T-helper 1 cell treated with Interleukin-12 subunit alpha and Interleukin-12 subunit beta and Interleukin-4 antibody, amounts not matched to agents 30 μg/mL and 1 μg/mL, for 36 hours (primary cell): ENCODE measurements at regions not wholly inside any gene's neighbourhood (a gene's known extent, or its start where the extent isn't known, plus 50 kb on each side); places are given as distances from the start of the nearest gene placed in this dataset.

Source experiments
- H3K27ac Mint-ChIP-seq: one replicate; pipeline ENCODE4 v1.8.0; 2021; ENCODE audit warnings: mild to moderate bottlenecking, mixed read lengths
- H3K27me3 Mint-ChIP-seq: one replicate; pipeline ENCODE4 v1.8.0; 2021; ENCODE audit warnings: low read depth, mixed read lengths
- H3K36me3 Mint-ChIP-seq: one replicate; pipeline ENCODE4 v1.8.0; 2021; ENCODE audit warnings: low read depth, mixed read lengths
- H3K4me1 Mint-ChIP-seq: one replicate; pipeline ENCODE4 v1.8.0; 2021; ENCODE audit warnings: low read depth, mixed read lengths
- H3K4me3 Mint-ChIP-seq: one replicate; pipeline ENCODE4 v1.8.0; 2021; ENCODE audit warnings: mild to moderate bottlenecking, moderate library complexity, mixed read lengths
- H3K9me3 Mint-ChIP-seq: one replicate; pipeline ENCODE4 v1.8.0; 2021; ENCODE audit warnings: mixed read lengths

- Mint-ChIP-seq H3K27me3 (no peaks in the 10 kb centered on the region), H3K4me1 (no peaks in the 10 kb centered on the region), H3K4me3 (no peak overlapping the region), H3K9me3 (no peaks in the 10 kb centered on the region), H3K36me3 (no peaks in the 10 kb centered on the region), H3K27ac (no peak overlapping the region)
Measured at GRCh38 chr5:162209005-162209605, 141.5 kb downstream of the GABRG2 start.

GRCh38 chr5:162214551-162214950 is 147.0 kb downstream of the GABRG2 start:
- Mint-ChIP-seq H3K36me3 (no peaks in the 10 kb centered on the region), H3K27me3 (no peaks in the 10 kb centered on the region), H3K4me3 (no peak overlapping the region), H3K27ac (no peak overlapping the region), H3K9me3 (peaks cover 3% of the 10 kb centered on the region), H3K4me1 (no peaks in the 10 kb centered on the region)

- H3K36me3 Mint-ChIP-seq, result no peaks in the 10 kb centered on the region
- no peaks in the 10 kb centered on the region for H3K27me3 Mint-ChIP-seq
- no peak overlapping the region for H3K27ac Mint-ChIP-seq
- H3K4me1 Mint-ChIP-seq, result no peaks in the 10 kb centered on the region
- no peak overlapping the region for H3K4me3 Mint-ChIP-seq
- H3K9me3 Mint-ChIP-seq, result peaks cover 3% of the 10 kb centered on the region
Measured at GRCh38 chr5:162217037-162217436, 149.5 kb downstream of the GABRG2 start.

GRCh38 chr5:162221910-162222309 is 154.3 kb downstream of the GABRG2 start:
- H3K9me3 Mint-ChIP-seq, result peaks cover 3% of the 10 kb centered on the region
- H3K4me3 Mint-ChIP-seq, result no peak overlapping the region
- H3K36me3 Mint-ChIP-seq, result no peaks in the 10 kb centered on the region
- no peak overlapping the region for H3K27ac Mint-ChIP-seq
- no peaks in the 10 kb centered on the region for H3K4me1 Mint-ChIP-seq
- H3K27me3 Mint-ChIP-seq, result no peaks in the 10 kb centered on the region

DNA sequence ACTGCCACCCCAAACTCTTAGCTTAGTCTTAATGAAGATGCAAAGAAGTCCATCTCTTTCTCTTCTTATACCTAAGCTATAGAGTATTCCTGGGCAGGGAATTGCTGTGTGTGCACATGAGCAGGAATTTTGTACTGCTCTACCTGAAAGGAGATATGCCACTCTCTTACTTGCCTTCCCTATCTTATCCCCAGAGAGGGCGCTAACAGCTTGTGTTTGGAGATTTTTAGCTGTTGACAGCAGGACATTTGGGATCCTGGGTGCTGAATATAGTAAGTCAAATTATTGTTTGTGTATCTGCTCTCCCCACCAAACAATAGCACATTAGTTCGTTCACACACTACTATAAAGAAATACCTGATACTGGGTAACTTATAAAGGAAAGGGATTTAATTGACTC is 159.5 kb downstream of the GABRG2 start:
- Mint-ChIP-seq H3K27ac (no peak overlapping the region), H3K36me3 (no peaks in the 10 kb centered on the region), H3K4me3 (no peak overlapping the region), H3K27me3 (no peaks in the 10 kb centered on the region), H3K9me3 (peaks cover 7% of the 10 kb centered on the region), H3K4me1 (no peaks in the 10 kb centered on the region)

DNA sequence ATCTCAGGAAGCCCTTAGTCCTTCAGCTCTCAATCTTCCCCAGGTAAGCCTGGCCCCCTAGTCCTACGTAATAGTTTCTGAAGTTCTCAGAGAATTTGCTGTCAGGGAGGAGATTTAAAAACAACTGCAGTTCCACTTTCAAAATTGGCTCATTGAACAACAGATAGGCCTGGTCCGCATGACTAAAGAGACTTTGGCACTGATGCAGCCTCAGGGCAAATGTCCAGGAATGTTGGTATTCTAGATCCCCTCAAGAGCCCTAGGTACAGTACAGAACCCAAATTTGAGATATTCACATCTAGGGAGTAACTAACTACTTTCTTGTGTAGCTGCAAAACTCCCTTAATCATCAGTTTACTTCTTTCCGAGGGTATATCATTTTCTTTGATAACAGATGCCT is 162.8 kb downstream of the GABRG2 start:
- H3K4me1 Mint-ChIP-seq, result no peaks in the 10 kb centered on the region
- H3K27me3 Mint-ChIP-seq, result no peaks in the 10 kb centered on the region
- no peak overlapping the region for H3K4me3 Mint-ChIP-seq

DNA sequence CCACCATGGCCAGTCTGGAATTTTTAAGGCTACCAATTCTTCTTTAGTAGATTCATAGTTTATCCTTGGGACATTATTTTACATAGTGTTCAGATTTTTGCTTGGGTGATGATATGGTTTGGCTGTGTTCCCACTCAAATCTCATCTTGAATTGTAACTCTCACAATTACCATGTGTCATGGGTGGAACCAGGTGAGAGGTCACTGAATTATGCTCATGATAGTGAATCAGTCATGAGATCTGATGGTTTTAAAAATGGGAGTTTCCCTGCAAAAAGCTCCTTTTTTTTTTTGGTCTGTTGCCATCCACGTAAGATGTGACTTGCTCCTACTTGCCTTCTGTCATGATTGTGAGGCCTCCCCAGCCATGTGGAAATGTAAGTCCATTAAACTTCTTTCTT is 163.9 kb downstream of the GABRG2 start:
- peaks cover 13% of the 10 kb centered on the region for H3K9me3 Mint-ChIP-seq
- no peaks in the 10 kb centered on the region for H3K27me3 Mint-ChIP-seq
- H3K4me3 Mint-ChIP-seq, result no peak overlapping the region

More for the DNA sequence above, 162.8 kb downstream of the GABRG2 start:
- Mint-ChIP-seq H3K27ac (no peak overlapping the region), H3K9me3 (peaks cover 7% of the 10 kb centered on the region), H3K36me3 (no peaks in the 10 kb centered on the region)

GRCh38 chr5:162240734-162241133 is 173.2 kb downstream of the GABRG2 start:
- Mint-ChIP-seq H3K36me3 (no peaks in the 10 kb centered on the region), H3K9me3 (peaks cover 16% of the 10 kb centered on the region), H3K27me3 (no peaks in the 10 kb centered on the region), H3K27ac (no peak overlapping the region), H3K4me1 (no peaks in the 10 kb centered on the region), H3K4me3 (no peak overlapping the region)

More for the DNA sequence above, 163.9 kb downstream of the GABRG2 start:
- Mint-ChIP-seq H3K36me3 (no peaks in the 10 kb centered on the region), H3K27ac (no peak overlapping the region), H3K4me1 (no peaks in the 10 kb centered on the region)

DNA sequence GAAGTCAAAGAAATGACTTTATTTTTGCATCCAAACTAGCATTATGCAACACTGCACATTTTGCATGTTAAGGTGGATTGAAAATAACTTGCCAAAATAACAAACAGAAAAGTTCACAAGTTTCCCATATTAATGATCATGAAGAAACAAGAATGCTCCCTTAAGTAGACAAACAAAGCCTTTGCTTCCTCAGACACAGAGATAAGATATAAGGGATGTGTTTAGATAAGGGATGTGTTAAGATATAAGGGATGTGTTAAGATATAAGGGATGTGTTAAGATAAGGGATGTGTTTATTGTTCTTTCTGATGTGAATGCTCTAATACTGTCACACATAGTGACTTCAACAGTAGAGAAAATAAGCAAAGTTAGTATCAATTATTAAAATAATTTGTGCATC is 174.8 kb downstream of the GABRG2 start:
- H3K36me3 Mint-ChIP-seq, result no peaks in the 10 kb centered on the region
- no peak overlapping the region for H3K27ac Mint-ChIP-seq
- no peaks in the 10 kb centered on the region for H3K4me1 Mint-ChIP-seq

DNA sequence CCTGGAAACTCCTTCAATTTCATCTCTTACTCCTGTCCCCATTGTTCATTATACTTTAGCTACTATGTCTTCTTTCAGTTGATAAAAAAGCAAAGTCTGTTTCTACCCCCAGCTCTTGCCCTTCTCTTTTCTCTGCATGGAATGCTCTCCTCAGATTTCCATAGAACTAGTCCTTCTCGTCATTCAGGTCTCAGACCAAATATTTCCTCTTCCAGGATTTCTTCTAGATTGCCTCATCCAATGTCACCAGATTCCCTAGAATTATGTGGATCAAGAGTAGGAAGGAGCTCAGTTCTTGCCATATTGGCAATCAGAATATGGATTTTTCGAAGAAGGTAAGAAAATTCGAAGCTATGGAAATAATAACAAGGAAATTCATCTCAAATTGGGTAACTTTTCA is 176.1 kb downstream of the GABRG2 start:
- Mint-ChIP-seq H3K27ac (no peak overlapping the region), H3K27me3 (no peaks in the 10 kb centered on the region), H3K4me3 (no peak overlapping the region), H3K9me3 (no peaks in the 10 kb centered on the region), H3K4me1 (no peaks in the 10 kb centered on the region), H3K36me3 (no peaks in the 10 kb centered on the region)

More for the DNA sequence above, 174.8 kb downstream of the GABRG2 start:
- no peaks in the 10 kb centered on the region for H3K27me3 Mint-ChIP-seq
- no peak overlapping the region for H3K4me3 Mint-ChIP-seq
- H3K9me3 Mint-ChIP-seq, result peaks cover 3% of the 10 kb centered on the region

- Mint-ChIP-seq H3K4me3 (no peak overlapping the region), H3K36me3 (no peaks in the 10 kb centered on the region), H3K27ac (no peak overlapping the region), H3K27me3 (no peaks in the 10 kb centered on the region), H3K4me1 (no peaks in the 10 kb centered on the region), H3K9me3 (no peaks in the 10 kb centered on the region)
Measured at GRCh38 chr5:162248107-162248713, 180.6 kb downstream of the GABRG2 start.

GRCh38 chr5:162256711-162257110 is 189.1 kb downstream of the GABRG2 start:
- H3K27ac Mint-ChIP-seq, result no peak overlapping the region
- no peaks in the 10 kb centered on the region for H3K36me3 Mint-ChIP-seq
- H3K27me3 Mint-ChIP-seq, result no peaks in the 10 kb centered on the region
- H3K4me3 Mint-ChIP-seq, result no peak overlapping the region
- no peaks in the 10 kb centered on the region for H3K4me1 Mint-ChIP-seq
- no peaks in the 10 kb centered on the region for H3K9me3 Mint-ChIP-seq

GRCh38 chr5:162268694-162269481 is 201.3 kb downstream of the GABRG2 start:
- H3K27ac Mint-ChIP-seq, result no peak overlapping the region
- H3K4me1 Mint-ChIP-seq, result peaks cover 2% of the 10 kb centered on the region
- no peak overlapping the region for H3K4me3 Mint-ChIP-seq
- H3K27me3 Mint-ChIP-seq, result no peaks in the 10 kb centered on the region
- H3K36me3 Mint-ChIP-seq, result no peaks in the 10 kb centered on the region
- H3K9me3 Mint-ChIP-seq, result no peaks in the 10 kb centered on the region

DNA sequence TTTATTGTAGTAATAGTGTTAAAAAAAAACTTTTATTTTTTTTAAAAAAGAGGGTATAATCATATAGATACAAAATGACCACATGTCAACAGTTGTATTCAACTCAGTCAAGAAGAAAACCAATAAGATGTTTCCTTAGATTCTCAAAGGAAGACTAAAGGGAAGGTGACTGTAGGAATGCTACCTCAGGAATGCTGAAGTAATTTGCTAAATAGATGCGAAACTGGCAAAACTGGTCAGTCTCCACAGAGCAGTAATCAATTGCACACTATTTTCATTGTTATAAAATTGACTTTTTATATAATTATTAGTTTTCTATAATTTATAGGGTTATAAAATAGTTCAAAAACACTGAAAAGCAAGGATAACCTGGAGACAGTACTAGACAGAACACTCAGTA is 204.8 kb downstream of the GABRG2 start:
- H3K4me3 Mint-ChIP-seq, result no peak overlapping the region

GRCh38 chr5:162274679-162275078 is 207.1 kb downstream of the GABRG2 start:
- Mint-ChIP-seq H3K27ac (no peak overlapping the region), H3K9me3 (peaks cover 7% of the 10 kb centered on the region), H3K4me3 (no peak overlapping the region), H3K36me3 (no peaks in the 10 kb centered on the region), H3K27me3 (no peaks in the 10 kb centered on the region), H3K4me1 (no peaks in the 10 kb centered on the region)

More for the DNA sequence above, 204.8 kb downstream of the GABRG2 start:
- no peak overlapping the region for H3K27ac Mint-ChIP-seq
- no peaks in the 10 kb centered on the region for H3K36me3 Mint-ChIP-seq
- no peaks in the 10 kb centered on the region for H3K27me3 Mint-ChIP-seq
- H3K4me1 Mint-ChIP-seq, result peaks cover 2% of the 10 kb centered on the region
- H3K9me3 Mint-ChIP-seq, result peaks cover 3% of the 10 kb centered on the region
